IMR-90 (cell line): ENCODE measurements at regions not wholly inside any gene's neighbourhood (a gene's known extent, or its start where the extent isn't known, plus 50 kb on each side); places are given as distances from the start of the nearest gene placed in this dataset.

Experiments
- ATAC-seq: fragments of 200-7000 bp; cut with Tn5 transposase; 2 replicates; pipeline ENCODE4 v1.9.1; 2020; ENCODE audit warnings: low read depth, mild to moderate bottlenecking, moderate library complexity
- BruUV-seq: library from RNA; stranded (reverse); fragments of 400-500 nt; replicated peaks from 2 replicates; lab custom pipeline; 2021; lab: Mats Ljungman, UMichigan
- CTCF ChIA-PET: fragments of 300-600 bp; formaldehyde crosslinking; extraction: SDS; loops from one replicate; lab custom pipeline; 2021; ENCODE audit warnings: antibody characterized with exemption; lab: Yijun Ruan, JAX
- POLR2A ChIA-PET: fragments of 300-600 bp; sonication (Branson Sonifier 250); formaldehyde crosslinking; loops from one replicate; lab custom pipeline; 2022; ENCODE audit warnings: antibody characterized with exemption; ENCODE audit not compliant: unreplicated experiment; lab: Charles Lee
- DNase-seq: peaks from one replicate; pipeline ENCODE4 v3.0.0; 2013
- H2AFZ ChIP-seq: replicated peaks from 2 replicates; pipeline ENCODE3; 2013; ENCODE audit warnings: low read length, mild to moderate bottlenecking; ENCODE audit not compliant: poor library complexity
- H2AK5ac ChIP-seq: 2 replicates; pipeline ENCODE4 v1.6.1; 2013; ENCODE audit warnings: low read depth, low read length, inconsistent platforms
- H2AK9ac ChIP-seq: replicated peaks from 2 replicates; pipeline ENCODE3; 2013; ENCODE audit warnings: mild to moderate bottlenecking, low read depth, low read length, moderate library complexity; ENCODE audit not compliant: poor library complexity
- H2BK120ac ChIP-seq: 2 replicates; pipeline ENCODE4 v1.6.1; 2013; ENCODE audit warnings: low read depth, low read length, inconsistent platforms
- H2BK15ac ChIP-seq: 3 replicates; pipeline ENCODE4 v1.6.1; 2013; ENCODE audit warnings: low read depth, low read length, inconsistent platforms
- H2BK20ac ChIP-seq: 2 replicates; pipeline ENCODE4 v1.6.1; 2013; ENCODE audit warnings: low read depth, mild to moderate bottlenecking, inconsistent platforms, low read length, moderate library complexity
- H2BK5ac ChIP-seq: 2 replicates; pipeline ENCODE4 v1.6.1; 2013; ENCODE audit warnings: mild to moderate bottlenecking, low read depth, low read length, inconsistent platforms; ENCODE audit not compliant: poor library complexity, severe bottlenecking
- H3K14ac ChIP-seq: replicated peaks from 2 replicates; pipeline ENCODE4 v1.6.1; 2013; ENCODE audit warnings: low read depth, low read length, inconsistent platforms
- H3K18ac ChIP-seq: 2 replicates; pipeline ENCODE4 v1.6.1; 2013; ENCODE audit warnings: low read depth, low read length, control low read depth
- H3K23ac ChIP-seq: 2 replicates; pipeline ENCODE4 v1.6.1; 2013; ENCODE audit warnings: low read depth, low read length, inconsistent platforms
- H3K27ac ChIP-seq: 2 replicates; pipeline ENCODE4 v1.5.1; 2013; ENCODE audit warnings: mild to moderate bottlenecking, control low read depth, low read length; ENCODE audit not compliant: insufficient read depth
- H3K27me3 ChIP-seq: 2 replicates; pipeline ENCODE4 v1.6.1; 2013; ENCODE audit warnings: low read length; ENCODE audit not compliant: control insufficient read depth, insufficient read depth
- H3K36me3 ChIP-seq: 2 replicates; pipeline ENCODE4 v1.6.1; 2013; ENCODE audit warnings: low read length, mixed read lengths; ENCODE audit not compliant: control insufficient read depth, insufficient read depth
- H3K4ac ChIP-seq: 2 replicates; pipeline ENCODE4 v1.6.1; 2013; ENCODE audit warnings: low read depth, low read length, inconsistent platforms
- H3K4me1 ChIP-seq: 2 replicates; pipeline ENCODE4 v1.6.1; 2013; ENCODE audit warnings: low read length, mixed read lengths; ENCODE audit not compliant: control insufficient read depth, insufficient read depth
- H3K4me2 ChIP-seq: 2 replicates; pipeline ENCODE4 v1.6.1; 2013; ENCODE audit warnings: low read depth, mild to moderate bottlenecking, control low read depth, low read length, moderate library complexity
- H3K4me3 ChIP-seq: 2 replicates; pipeline ENCODE4 v1.5.1; 2013; ENCODE audit warnings: low read depth, mild to moderate bottlenecking, control low read depth, low read length, moderate library complexity; ENCODE audit not compliant: insufficient read depth
- H3K56ac ChIP-seq: 2 replicates; pipeline ENCODE4 v1.6.1; 2013; ENCODE audit warnings: low read length, inconsistent platforms; ENCODE audit not compliant: insufficient read depth; ENCODE audit errors: extremely low read depth
- H3K79me1 ChIP-seq, 2 experiments: 2 replicates each; pipeline ENCODE4 v1.6.1; 2013; ENCODE audit warnings: low read length in 2 of 2, inconsistent platforms in 1 of 2, low read depth in 1 of 2
- H3K9ac ChIP-seq: 2 replicates; pipeline ENCODE4 v1.6.1; 2013; ENCODE audit warnings: low read depth, low read length, control low read depth
- H3K9me1 ChIP-seq: 2 replicates; pipeline ENCODE4 v1.6.1; 2013; ENCODE audit warnings: low read length, inconsistent platforms; ENCODE audit not compliant: insufficient read depth
- H3K9me3 ChIP-seq: 2 replicates; pipeline ENCODE4 v1.6.1; 2013; ENCODE audit warnings: low read length; ENCODE audit not compliant: control insufficient read depth, insufficient read depth
- H4K20me1 ChIP-seq: 2 replicates; pipeline ENCODE4 v1.6.1; 2013; ENCODE audit warnings: low read length, inconsistent platforms; ENCODE audit not compliant: insufficient read depth
- H4K5ac ChIP-seq: 2 replicates; pipeline ENCODE4 v1.6.1; 2013; ENCODE audit warnings: mild to moderate bottlenecking, low read depth, low read length, control low read depth
- H4K8ac ChIP-seq, 2 experiments: 2 replicates each; pipeline ENCODE4 v1.6.1; 2013; ENCODE audit warnings: low read depth in 2 of 2, low read length in 2 of 2, control low read depth in 1 of 2, inconsistent platforms in 1 of 2
- H4K91ac ChIP-seq: 2 replicates; pipeline ENCODE4 v1.6.1; 2013; ENCODE audit warnings: low read depth, low read length, inconsistent platforms; ENCODE audit not compliant: insufficient read depth
- CEBPB ChIP-seq: IDR thresholded peaks from 2 replicates; pipeline ENCODE4 v1.6.1; 2012; ENCODE audit warnings: low read depth, low read length, improper control_type of control experiment
- ELK1 ChIP-seq: fragments of 150-350 bp; IDR thresholded peaks from 2 replicates; pipeline ENCODE4 v1.6.1; 2016; ENCODE audit warnings: low read depth, mild to moderate bottlenecking, low read length, moderate library complexity, borderline replicate concordance
- FOS ChIP-seq: fragments of 150-350 bp; IDR thresholded peaks from 2 replicates; pipeline ENCODE4 v1.6.1; 2016; ENCODE audit warnings: low read depth, low read length
- MAFK ChIP-seq: IDR thresholded peaks from 2 replicates; pipeline ENCODE4 v1.6.1; 2012; ENCODE audit warnings: low read depth, low read length, improper control_type of control experiment
- MAZ ChIP-seq: IDR thresholded peaks from 2 replicates; pipeline ENCODE4 v1.6.1; 2012; ENCODE audit warnings: low read depth, mild to moderate bottlenecking, low read length, improper control_type of control experiment, moderate library complexity, borderline replicate concordance
- WGBS, 2 experiments: methylation state at CpG; one replicate each; pipeline versions ENCODE4 v1.1.5 to v1.1.7; 2013; ENCODE audit warnings: missing lambda C conversion rate in 2 of 2; ENCODE audit not compliant: insufficient read length in 1 of 2; ENCODE audit errors: extremely low coverage in 2 of 2; 5-methylcytosine and 5-hydroxymethylcytosine counted together
- dilution Hi-C: fragments of 300-500 bp; cut with HindIII; formaldehyde crosslinking; loops from one replicate; pipeline ENCODE4 v1.14.3; 2018; ENCODE audit warnings: low sequenced_read_pairs; ENCODE audit not compliant: unreplicated experiment
- in situ Hi-C: fragments of 300-500 bp; cut with MboI; formaldehyde crosslinking; loops from 3 replicates; pipeline ENCODE4 v1.14.3; 2019; ENCODE audit warnings: low sequenced_read_pairs, inconsistent platforms, mixed read lengths
- intact Hi-C: fragments of 100-400 bp; cut with micrococcal nuclease; formaldehyde crosslinking; loops from 2 replicates; pipeline ENCODE4 v1.10.0; 2022

DNA sequence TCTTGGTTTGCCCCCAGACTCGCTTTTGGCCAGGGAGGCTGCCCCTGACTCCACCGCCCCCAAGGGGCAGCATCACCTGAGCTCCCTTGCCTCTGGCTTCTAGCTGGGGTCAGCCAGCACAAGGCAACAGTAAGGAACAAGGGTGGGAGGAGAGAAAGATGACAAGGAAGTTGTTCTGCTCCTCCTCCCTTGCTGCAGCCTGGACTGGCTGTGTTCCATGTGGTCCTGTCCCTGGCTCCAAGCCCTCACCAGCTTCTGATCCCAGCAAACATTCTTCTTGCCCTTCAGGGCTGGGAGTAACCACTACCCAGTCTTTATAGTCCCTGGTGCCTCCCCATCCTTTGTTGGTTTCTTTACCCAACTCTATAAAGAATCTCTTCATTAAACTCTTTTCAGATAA is 100.3 kb upstream of the SPIN1 start:
- WGBS, 2 experiments = 17% methylated on average over 1 of the region's 2 CpGs; no CpG with 5 or more reads in 1 of the 2 experiments
- H3K56ac ChIP-seq = no peak overlapping the region
- dilution Hi-C loops = no loop called here
- H4K8ac ChIP-seq = no peak overlapping the region
- no peaks in the 10 kb centered on the region for H4K20me1 ChIP-seq
- no peak overlapping the region for H2AK9ac ChIP-seq
- H3K4me2 ChIP-seq = no peak overlapping the region
- no peak overlapping the region for H2AFZ ChIP-seq
- BruUV-seq = no TSS peak
- no peak overlapping the region for H4K91ac ChIP-seq
- no peak overlapping the region for H3K23ac ChIP-seq
- no peak overlapping the region for H3K4me3 ChIP-seq
- no peak for TF ChIP-seq FOS
- no peak for TF ChIP-seq CEBPB
- TF ChIP-seq ELK1 = no peak
- no peak for TF ChIP-seq MAZ
- no peak for TF ChIP-seq MAFK
- no peak overlapping the region for H2BK120ac ChIP-seq
- H3K36me3 ChIP-seq = no peaks in the 10 kb centered on the region
- in situ Hi-C loops = no loop called here
- no peak overlapping the region for H3K4ac ChIP-seq
- H3K27ac ChIP-seq = no peak overlapping the region
- no peaks in the 10 kb centered on the region; the same call in 1 of the 2 replicates for H3K27me3 ChIP-seq
- H3K9me3 ChIP-seq = peaks cover 4% of the 10 kb centered on the region; the same call in 1 of the 2 replicates
- no peaks in the 10 kb centered on the region for H3K9me1 ChIP-seq
- no peak overlapping the region for H2BK15ac ChIP-seq
- no peaks in the 10 kb centered on the region for H3K79me1 ChIP-seq
- H3K14ac ChIP-seq = no peak overlapping the region
- no peak overlapping the region for H2BK20ac ChIP-seq
- no peak for ATAC-seq
- no peak overlapping the region for H2AK5ac ChIP-seq
- no peak for DNase-seq
- H3K9ac ChIP-seq = no peak overlapping the region
- no peak overlapping the region for H2BK5ac ChIP-seq
- H3K18ac ChIP-seq = no peak overlapping the region
- POLR2A ChIA-PET = no interaction called here
- CTCF ChIA-PET = interaction anchor here (0.6 kb wide), 1 partner anchor 220 kb away, joined by 3 read pairs; no protein-coding TSS in a partner anchor
- no peaks in the 10 kb centered on the region for H3K4me1 ChIP-seq
- no peak overlapping the region for H4K5ac ChIP-seq
- intact Hi-C loops = loop anchor here (10.0 kb wide), 1 partner anchor 287 kb away; no protein-coding TSS in a partner anchor
